PC-9 (cell line): ENCODE measurements at regions not wholly inside any gene's neighbourhood (a gene's known extent, or its start where the extent isn't known, plus 50 kb on each side); places are given as distances from the start of the nearest gene placed in this dataset.

Experiments
- BruUV-seq: library from RNA; stranded (reverse); fragments of 400-500 nt; replicated peaks from 2 replicates; lab custom pipeline; 2021; lab: Mats Ljungman, UMichigan
- CTCF ChIA-PET: fragments of 300-600 bp; sonication (Branson Sonifier 250); formaldehyde crosslinking; loops from one replicate; lab custom pipeline; 2022; ENCODE audit warnings: antibody characterized with exemption; lab: Charles Lee
- POLR2A ChIA-PET: fragments of 300-600 bp; sonication (Branson Sonifier 250); formaldehyde crosslinking; loops from one replicate; lab custom pipeline; 2022; ENCODE audit warnings: antibody characterized with exemption; ENCODE audit not compliant: unreplicated experiment; lab: Charles Lee
- DNase-seq, 2 experiments: peaks; one replicate each; pipeline versions ENCODE4 v3.0.0 to v3.0.0-alpha.2; 2015 to 2022; ENCODE audit warnings: mixed read lengths in 1 of 2
- H2AFZ ChIP-seq: fragments of 200-600 bp; sonication (generic); 2 replicates; pipeline ENCODE4 v1.8.1; 2017; ENCODE audit warnings: antibody characterized with exemption
- H3F3A ChIP-seq: fragments of 200-600 bp; sonication (generic); 2 replicates; pipeline ENCODE4 v1.8.1; 2017; ENCODE audit warnings: antibody characterized with exemption, mild to moderate bottlenecking, low read depth; ENCODE audit not compliant: insufficient read depth
- H3K27ac ChIP-seq: fragments of 200-600 bp; sonication (generic); 2 replicates; pipeline ENCODE4 v1.6.1; 2016; ENCODE audit warnings: mixed run types
- H3K27me3 ChIP-seq: fragments of 200-600 bp; sonication (generic); 2 replicates; pipeline ENCODE4 v1.6.1; 2016; ENCODE audit warnings: low read depth, mixed run types; ENCODE audit not compliant: insufficient read depth
- H3K36me3 ChIP-seq: fragments of 200-600 bp; sonication (generic); 2 replicates; pipeline ENCODE4 v1.6.1; 2016; ENCODE audit warnings: low read depth, mixed run types
- H3K4me1 ChIP-seq: fragments of 200-600 bp; sonication (generic); replicated peaks from 2 replicates; pipeline ENCODE4 v1.6.1; 2016; ENCODE audit warnings: mixed run types; ENCODE audit not compliant: insufficient read depth
- H3K4me2 ChIP-seq: fragments of 200-600 bp; sonication (generic); 2 replicates; pipeline ENCODE4 v1.6.1; 2017; ENCODE audit warnings: mixed run types
- H3K4me3 ChIP-seq: fragments of 200-600 bp; sonication (generic); 2 replicates; pipeline ENCODE4 v1.6.1; 2016; ENCODE audit warnings: mixed run types
- H3K79me2 ChIP-seq: fragments of 200-600 bp; sonication (generic); 2 replicates; pipeline ENCODE4 v1.6.1; 2017; ENCODE audit warnings: low read depth, mixed run types
- H3K9me2 ChIP-seq: fragments of 200-600 bp; sonication (generic); 2 replicates; pipeline ENCODE4 v1.8.1; 2017; ENCODE audit warnings: mild to moderate bottlenecking; ENCODE audit not compliant: insufficient read depth
- H3K9me3 ChIP-seq: fragments of 200-600 bp; sonication (generic); 2 replicates; pipeline ENCODE4 v1.8.1; 2016; ENCODE audit warnings: low read depth; ENCODE audit not compliant: insufficient read depth
- H4K20me1 ChIP-seq: fragments of 200-600 bp; sonication (generic); 2 replicates; pipeline ENCODE4 v1.8.1; 2017; ENCODE audit not compliant: insufficient read depth
- CTCF ChIP-seq: fragments of 200-600 bp; sonication (generic); conservative IDR thresholded peaks from 2 replicates; pipeline ENCODE4 v1.6.1; 2017; ENCODE audit warnings: mixed run types, antibody characterized with exemption, mild to moderate bottlenecking, moderate library complexity
- EZH2 ChIP-seq: fragments of 200-600 bp; sonication (generic); IDR thresholded peaks from 2 replicates; pipeline ENCODE4 v1.8.0; 2017; ENCODE audit warnings: antibody characterized with exemption, low read depth
- intact Hi-C: fragments of 100-400 bp; cut with micrococcal nuclease; formaldehyde crosslinking; loops from one replicate; pipeline ENCODE4 v1.10.0; 2022; ENCODE audit not compliant: unreplicated experiment

GRCh38 chr22:49588739-49589138 is 238.9 kb downstream of the BRD1 start:
- ChIA-PET CTCF (no interaction called here), POLR2A (no interaction called here)
- H3K27ac ChIP-seq = no peak overlapping the region
- no TSS peak for BruUV-seq
- TF ChIP-seq EZH2 = no peak
- TF ChIP-seq CTCF = no peak
- no peaks in the 10 kb centered on the region for H3K9me2 ChIP-seq
- H4K20me1 ChIP-seq = no peaks in the 10 kb centered on the region; the same call in 1 of the 2 replicates
- H3F3A ChIP-seq = no peaks in the 10 kb centered on the region
- H3K4me3 ChIP-seq = no peak overlapping the region
- no peaks in the 10 kb centered on the region for H3K4me1 ChIP-seq
- no peaks in the 10 kb centered on the region for H3K36me3 ChIP-seq
- H2AFZ ChIP-seq = no peak overlapping the region
- no peak for DNase-seq
- peaks cover 98% of the 10 kb centered on the region for H3K27me3 ChIP-seq
- H3K9me3 ChIP-seq = no peaks in the 10 kb centered on the region
- intact Hi-C loops = no loop called here
- no peak overlapping the region for H3K4me2 ChIP-seq
- H3K79me2 ChIP-seq = no peaks in the 10 kb centered on the region

GRCh38 chr22:49587987-49588386 is 239.7 kb downstream of the BRD1 start:
- ChIA-PET CTCF (no interaction called here), POLR2A (no interaction called here)
- BruUV-seq = no TSS peak

GRCh38 chr22:49587421-49587820 is 240.3 kb downstream of the BRD1 start:
- H3K9me2 ChIP-seq = no peaks in the 10 kb centered on the region
- no peaks in the 10 kb centered on the region; the same call in 1 of the 2 replicates for H4K20me1 ChIP-seq
- no peaks in the 10 kb centered on the region for H3K9me3 ChIP-seq
- BruUV-seq = no TSS peak
- no peaks in the 10 kb centered on the region for H3K4me1 ChIP-seq
- H2AFZ ChIP-seq = no peak overlapping the region
- no peak overlapping the region for H3K4me2 ChIP-seq
- TF ChIP-seq CTCF (no peak), EZH2 (no peak)
- H3K79me2 ChIP-seq = no peaks in the 10 kb centered on the region
- DNase-seq = no peak
- H3K4me3 ChIP-seq = no peak overlapping the region
- ChIA-PET CTCF (no interaction called here), POLR2A (no interaction called here)
- intact Hi-C loops = no loop called here
- peaks cover 98% of the 10 kb centered on the region for H3K27me3 ChIP-seq
- H3K27ac ChIP-seq = no peak overlapping the region
- no peaks in the 10 kb centered on the region for H3F3A ChIP-seq
- no peaks in the 10 kb centered on the region for H3K36me3 ChIP-seq

More at GRCh38 chr22:49587987-49588386, 239.7 kb downstream of the BRD1 start:
- no peaks in the 10 kb centered on the region; the same call in 1 of the 2 replicates for H4K20me1 ChIP-seq
- no peak overlapping the region for H3K27ac ChIP-seq
- no peaks in the 10 kb centered on the region for H3F3A ChIP-seq
- no peak overlapping the region for H3K4me3 ChIP-seq
- no peaks in the 10 kb centered on the region for H3K9me3 ChIP-seq
- no peaks in the 10 kb centered on the region for H3K36me3 ChIP-seq
- H3K79me2 ChIP-seq = no peaks in the 10 kb centered on the region
- H3K9me2 ChIP-seq = no peaks in the 10 kb centered on the region
- peaks cover 98% of the 10 kb centered on the region for H3K27me3 ChIP-seq
- H3K4me2 ChIP-seq = no peak overlapping the region
- no peak for TF ChIP-seq CTCF
- no peak for TF ChIP-seq EZH2
- DNase-seq = no peak
- intact Hi-C loops = no loop called here
- no peak overlapping the region for H2AFZ ChIP-seq
- H3K4me1 ChIP-seq = no peaks in the 10 kb centered on the region
